ENCODE measurements at regions not wholly inside any gene's neighbourhood (a gene's known extent, or its start where the extent isn't known, plus 50 kb on each side); places are given as distances from the start of the nearest gene placed in this dataset.

DNA sequence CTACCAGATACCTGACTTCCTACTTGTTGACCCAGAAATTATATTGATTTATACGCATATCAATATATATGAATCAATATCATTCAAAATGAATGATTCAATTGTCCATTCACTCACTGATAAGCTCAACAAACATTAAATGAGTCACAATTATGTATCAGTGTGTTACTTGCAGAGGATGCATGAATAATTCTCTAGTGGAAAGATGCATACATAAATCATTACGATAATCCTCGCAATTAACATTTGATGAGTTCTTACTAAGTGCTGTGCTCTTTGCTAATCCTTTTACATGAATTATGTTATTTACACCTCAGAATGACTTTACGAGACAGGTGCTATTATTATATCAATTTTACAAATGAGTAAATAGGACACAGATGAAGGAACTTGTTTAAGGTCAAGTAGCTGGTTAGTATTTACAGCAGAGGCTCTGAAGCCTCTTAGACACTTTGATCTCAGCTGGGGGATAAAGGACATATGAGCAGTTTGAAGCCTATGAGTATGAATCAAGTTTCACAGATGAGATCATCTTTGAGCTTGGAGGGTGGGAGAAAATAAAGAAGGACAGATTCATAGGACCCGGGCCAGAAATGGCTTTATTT lies 112.8 kb upstream of the ADAMTS5 start:
- TF ChIP-seq CTCF (IDR thresholded peaks at IDR 0.05) (no peak), EP300 (IDR thresholded peaks at IDR 0.05) (no peak)
